GM18498 (cell line): ENCODE measurements at regions not wholly inside any gene's neighbourhood (a gene's known extent, or its start where the extent isn't known, plus 50 kb on each side); places are given as distances from the start of the nearest gene placed in this dataset.
"Not testable (repeated sequence)": the region's sequence is repeated elsewhere in the genome, so short reads cannot be mapped to it uniquely, and the experiment has no call there.

ENCODE experiments used
- ATAC-seq: cut with Tn5 transposase; IDR thresholded peaks from one replicate; pipeline ENCODE4 v1.9.1; 2021; ENCODE audit warnings: mild to moderate bottlenecking, moderate library complexity; ENCODE audit not compliant: unreplicated experiment

- ATAC-seq: peak; percentile 41
Observed at GRCh38 chr12:27133022-27133590, 50.7 kb upstream of the C12orf71 start.

GRCh38 chr12:27140478-27140969 lies 58.1 kb upstream of the C12orf71 start:
- no peak for ATAC-seq

DNA sequence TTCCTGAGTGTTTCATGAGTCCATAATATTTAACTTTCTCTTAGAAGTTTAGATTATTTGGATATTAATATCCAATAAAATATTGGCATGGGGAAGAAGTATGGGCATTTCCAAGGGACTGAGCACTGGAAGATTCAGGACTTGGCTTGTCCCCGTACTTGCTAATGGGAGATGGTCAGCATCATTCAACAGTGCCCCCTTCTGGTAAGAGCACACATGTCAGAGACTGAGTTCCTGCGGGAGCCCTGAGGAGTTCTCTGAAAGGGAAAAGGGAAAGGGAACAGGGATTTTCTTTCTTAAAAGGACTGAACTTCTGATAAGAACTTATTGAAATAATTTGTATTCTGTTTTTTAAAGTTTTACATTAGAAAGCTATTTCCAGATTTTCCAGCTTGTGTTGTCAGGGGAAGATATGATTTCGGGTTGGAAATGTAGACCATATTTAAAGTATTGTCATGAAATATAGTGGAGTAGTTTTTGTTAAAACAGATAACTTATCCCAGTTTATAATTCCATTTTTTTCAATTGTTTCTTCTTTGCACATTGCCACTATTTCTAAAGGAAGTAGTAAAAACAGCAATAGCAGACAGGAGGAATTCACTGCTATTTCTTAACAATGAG lies 59.8 kb upstream of the C12orf71 start:
- ATAC-seq: no peak

GRCh38 chr12:27143256-27144069 lies 61.1 kb upstream of the C12orf71 start:
- no peak for ATAC-seq

GRCh38 chr12:27145725-27146124 lies 63.3 kb upstream of the C12orf71 start:
- ATAC-seq: peak; percentile 56

DNA sequence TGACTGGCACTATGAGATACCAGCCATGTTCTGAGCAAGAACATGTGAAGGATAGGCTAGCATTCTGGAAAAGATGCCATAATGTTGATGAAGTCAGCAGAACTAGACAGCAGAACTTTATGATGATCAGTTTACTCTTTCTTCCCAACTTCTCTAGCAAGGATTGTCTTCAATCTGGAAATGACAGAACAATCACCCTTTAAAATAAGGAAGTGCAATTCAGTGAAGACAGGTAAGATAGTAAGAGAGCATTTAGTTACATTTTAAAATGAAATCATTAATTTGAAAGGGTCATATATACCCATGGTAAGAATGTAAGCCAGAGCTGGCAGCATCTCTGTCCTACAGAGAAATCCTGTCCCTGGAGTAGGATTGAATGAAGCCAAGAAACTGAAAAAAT lies 66.0 kb upstream of the C12orf71 start:
- no peak for ATAC-seq

- ATAC-seq: peak; percentile 43
Observed at GRCh38 chr12:27148791-27149190, 66.4 kb upstream of the C12orf71 start.

DNA sequence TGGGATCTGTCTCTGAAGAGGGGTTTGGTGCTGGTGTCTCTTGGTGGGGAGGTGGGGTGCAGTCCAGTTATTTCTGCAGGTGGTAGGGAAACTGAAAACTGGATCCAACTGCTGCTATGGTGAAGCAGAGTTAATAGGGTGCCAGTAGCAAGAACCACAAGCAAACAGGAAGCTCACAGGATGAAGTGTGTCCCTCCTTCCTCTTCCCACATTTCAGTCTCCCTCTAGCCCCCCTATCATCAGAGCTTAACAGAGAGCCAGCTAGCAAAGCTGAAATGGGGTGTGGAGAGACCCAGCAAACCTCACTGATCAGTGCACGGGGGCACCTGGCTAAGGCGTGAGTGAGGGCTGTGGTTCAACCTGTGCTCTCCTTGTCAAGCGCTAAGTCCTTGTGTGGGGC lies 69.1 kb upstream of the C12orf71 start:
- ATAC-seq: no peak

DNA sequence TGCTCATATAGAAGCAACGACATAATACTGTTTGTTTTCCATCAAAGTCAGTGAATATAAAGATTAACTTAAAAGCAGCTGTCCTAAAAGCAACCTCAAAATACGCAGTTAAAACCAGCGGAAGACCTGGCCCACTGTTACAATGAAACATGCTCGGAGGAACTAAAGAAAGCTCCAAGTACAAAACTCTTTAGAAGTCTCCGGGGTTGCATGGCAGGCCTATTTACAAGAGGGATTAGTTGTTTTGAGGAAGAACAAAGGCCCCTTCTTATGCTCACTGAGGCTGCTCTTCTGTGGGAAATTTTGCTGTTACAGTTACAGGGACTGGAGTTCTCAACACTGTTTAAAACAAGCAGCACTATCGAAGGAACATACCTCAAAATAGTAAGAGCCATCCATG lies 75.9 kb upstream of the C12orf71 start:
- no peak for ATAC-seq

DNA sequence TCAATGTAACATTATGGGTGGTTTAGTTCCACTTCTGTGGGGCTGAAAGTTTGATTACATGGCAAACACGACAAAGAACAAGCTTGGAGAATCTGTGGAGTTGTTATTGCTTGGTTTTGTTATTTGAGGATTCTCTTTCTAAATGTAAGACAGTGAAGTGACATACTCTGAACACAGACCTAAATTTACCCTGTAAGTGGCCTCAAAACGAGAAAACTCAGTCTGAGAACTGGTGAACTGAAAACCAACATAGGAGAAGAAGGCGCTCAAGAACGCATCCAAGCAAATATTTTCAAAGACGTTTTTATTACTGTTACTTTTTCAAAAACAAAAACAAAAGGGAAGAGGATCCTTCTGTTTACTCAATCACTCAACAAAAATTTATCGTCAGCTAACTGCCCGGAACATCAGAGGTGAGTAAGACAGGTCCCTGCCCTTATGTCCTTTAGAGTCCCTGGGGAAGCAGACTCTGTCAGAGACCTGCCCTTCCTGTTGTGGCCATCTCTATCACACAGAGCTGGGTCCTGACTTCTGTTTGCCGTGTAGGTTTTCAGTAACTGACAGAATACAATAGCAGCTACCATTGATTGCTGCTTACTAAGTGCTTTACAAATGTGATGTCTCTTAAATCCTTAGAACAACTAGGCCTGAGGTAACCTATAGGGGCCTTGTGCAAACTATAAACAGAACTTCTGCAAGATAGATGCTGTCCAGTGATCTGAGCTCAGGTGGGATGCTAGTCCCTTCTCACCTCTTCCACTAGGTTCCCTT lies 79.3 kb upstream of the C12orf71 start:
- ATAC-seq: peak; percentile 69

GRCh38 chr12:27162229-27162537 lies 79.8 kb upstream of the C12orf71 start:
- ATAC-seq: no peak

DNA sequence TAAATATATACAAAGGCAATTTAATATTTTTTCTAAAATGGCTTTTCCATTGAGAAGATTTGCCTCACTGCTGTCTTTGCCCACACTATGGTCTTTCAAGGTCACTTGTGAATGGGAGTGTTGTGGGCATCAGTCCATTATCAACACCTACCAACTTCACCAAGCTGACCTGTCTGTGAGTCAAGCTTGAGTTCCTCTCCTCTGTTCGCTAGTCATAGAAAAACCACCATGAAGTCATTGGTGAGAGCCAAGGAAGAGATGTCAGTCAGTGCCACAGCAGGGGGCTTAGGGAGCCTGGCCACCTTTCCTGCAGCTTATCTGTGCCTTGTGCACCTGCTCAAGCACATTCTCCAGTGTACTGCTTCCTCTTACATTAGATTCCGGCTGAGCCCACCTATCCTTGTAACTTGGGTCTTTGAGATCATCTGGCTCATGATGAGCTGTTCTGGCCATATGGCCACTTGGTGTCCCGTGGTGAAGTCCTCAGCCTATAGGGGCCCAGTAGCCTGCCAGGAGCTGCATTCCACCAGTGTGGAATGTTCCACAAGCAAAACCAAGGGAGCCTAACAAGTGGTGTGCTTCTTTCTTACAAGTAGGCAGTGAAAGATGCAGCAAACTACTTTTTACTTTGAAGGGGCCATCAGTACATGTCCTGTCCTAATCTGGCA lies 80.8 kb upstream of the C12orf71 start:
- ATAC-seq: no peak

DNA sequence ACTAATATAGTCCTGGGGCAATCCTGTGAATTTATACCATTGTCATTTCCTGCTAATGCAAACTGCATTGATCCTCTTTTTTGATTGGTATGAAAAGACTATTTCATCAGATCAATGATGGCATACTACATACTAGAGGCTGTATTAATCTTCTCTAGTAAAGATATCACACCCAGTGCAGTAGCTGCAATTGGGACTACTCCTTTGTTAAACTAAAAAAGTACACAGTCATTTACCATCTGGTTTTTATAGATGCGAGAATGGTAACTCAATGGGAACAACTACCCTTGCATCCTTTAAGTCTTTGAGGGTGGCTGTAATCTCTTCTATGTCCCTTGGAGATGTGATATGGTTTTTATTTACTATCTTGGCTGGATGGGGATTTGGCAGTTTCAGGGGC lies 80.2 kb upstream of the STK38L start:
- no peak for ATAC-seq

DNA sequence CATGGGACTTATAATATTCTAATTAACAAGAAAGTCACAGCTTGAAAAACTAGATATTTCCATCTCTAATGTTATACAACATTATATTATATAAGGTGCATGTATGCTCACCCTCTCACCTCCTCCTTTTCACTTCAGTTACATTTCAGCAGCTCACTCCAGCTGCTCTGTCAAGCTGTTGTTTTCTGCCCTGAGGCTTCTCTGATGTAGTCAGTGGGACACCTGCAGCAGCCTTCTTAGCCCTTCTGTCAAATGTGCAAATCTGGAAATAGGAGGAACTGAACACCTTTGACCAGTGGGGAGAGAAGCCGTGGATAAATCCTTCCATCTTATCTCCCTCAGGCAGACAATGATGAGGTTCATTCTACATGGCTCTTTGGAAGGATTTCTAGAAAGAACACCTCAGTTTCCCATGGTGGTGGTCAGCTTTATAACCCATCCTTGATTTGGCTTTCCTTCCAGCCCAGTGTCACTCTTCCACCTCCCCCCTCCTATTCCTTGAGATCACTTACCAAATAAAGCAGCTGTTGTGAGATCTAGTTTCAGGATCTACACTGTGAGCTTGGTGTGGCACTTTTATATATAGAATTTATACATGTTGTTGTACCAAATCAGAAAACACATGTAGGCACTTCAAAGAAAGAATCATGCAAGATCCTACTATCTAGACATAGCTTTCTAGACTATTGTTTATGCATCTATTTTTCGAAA lies 79.6 kb upstream of the STK38L start:
- peak; percentile 41 for ATAC-seq

- ATAC-seq: not testable (repeated sequence)
Observed at GRCh38 chr12:27165958-27166357, 78.1 kb upstream of the STK38L start.

DNA sequence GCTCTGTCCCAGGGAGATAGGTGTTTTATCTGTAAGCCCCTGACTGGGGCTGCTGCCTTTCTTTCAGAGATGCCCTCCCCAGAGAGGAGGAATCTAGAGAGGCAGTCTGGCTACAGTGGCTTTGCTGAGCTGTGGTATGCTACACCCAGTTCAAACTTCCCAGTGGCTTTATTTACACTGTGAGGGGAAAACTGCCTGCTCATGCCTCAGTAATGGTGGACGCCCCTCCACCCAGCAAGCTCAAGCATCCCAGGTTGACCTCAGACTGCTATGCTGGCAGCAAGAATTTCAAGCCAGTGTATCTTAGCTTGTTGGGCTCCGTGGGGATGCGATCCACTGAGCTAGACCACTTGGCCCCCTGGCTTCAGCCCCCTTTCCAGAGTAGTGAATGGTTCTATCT lies 72.6 kb upstream of the STK38L start:
- not testable (repeated sequence) for ATAC-seq

DNA sequence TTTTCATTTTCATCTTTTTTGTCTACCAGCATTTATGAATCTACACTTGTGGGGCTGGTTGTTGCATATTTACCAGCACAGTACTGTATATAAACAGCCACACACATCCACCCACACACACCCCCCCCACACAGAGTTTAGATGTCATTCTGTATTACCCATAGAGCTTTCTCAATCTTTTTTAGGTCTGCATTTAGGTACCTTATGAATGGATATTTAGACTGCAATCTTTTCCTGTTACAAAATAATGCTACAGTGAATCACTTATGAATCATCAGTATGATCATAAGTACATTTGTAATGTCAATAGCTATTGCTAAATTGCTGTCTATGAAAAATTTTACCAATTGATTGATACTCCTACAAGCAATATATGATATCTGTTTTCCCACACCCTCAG lies 67.3 kb upstream of the STK38L start:
- ATAC-seq: no peak

DNA sequence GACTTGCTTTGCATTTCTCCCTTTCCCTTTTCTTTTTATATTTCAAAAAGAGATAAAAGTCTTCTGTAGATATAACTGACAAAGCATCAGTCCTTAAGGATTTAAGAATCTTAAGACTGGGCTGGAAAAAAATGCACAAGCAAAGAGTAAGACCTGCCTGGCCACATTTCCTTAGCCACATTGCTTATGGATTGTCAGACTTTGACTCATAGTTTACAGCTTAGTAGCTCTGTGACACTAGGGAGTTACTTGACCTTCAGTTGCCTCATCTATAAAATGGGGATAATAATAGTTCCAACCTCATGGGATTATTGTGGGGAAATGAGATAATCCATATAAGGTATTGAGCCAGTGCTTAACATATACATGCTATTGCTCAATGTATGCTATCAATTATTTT lies 66.4 kb upstream of the STK38L start:
- ATAC-seq: no peak

- no peak for ATAC-seq
Observed at GRCh38 chr12:27178255-27178654, 65.8 kb upstream of the STK38L start.

- no peak for ATAC-seq
Observed at GRCh38 chr12:27178723-27179399, 65.2 kb upstream of the STK38L start.
